D721Med (cell line): ENCODE measurements at regions not wholly inside any gene's neighbourhood (a gene's known extent, or its start where the extent isn't known, plus 50 kb on each side); places are given as distances from the start of the nearest gene placed in this dataset.

Experiments used
- DNase-seq: peaks from one replicate; pipeline ENCODE4 v3.0.0; 2011; ENCODE audit warnings: low spot score; ENCODE audit not compliant: insufficient read length
- FAIRE-seq: peaks from 2 replicates; lab custom pipeline; 2011; peaks lifted over from hg19 to GRCh38; lab: Jason Lieb, UNC
- TF ChIP-seq, protein P1 (sequence below): IDR thresholded peaks from 2 replicates; pipeline ENCODE4 v1.5.1; 2012; ENCODE audit warnings: mild to moderate bottlenecking, control low read depth; ENCODE audit not compliant: insufficient read depth; ENCODE audit errors: missing control alignments

DNA sequence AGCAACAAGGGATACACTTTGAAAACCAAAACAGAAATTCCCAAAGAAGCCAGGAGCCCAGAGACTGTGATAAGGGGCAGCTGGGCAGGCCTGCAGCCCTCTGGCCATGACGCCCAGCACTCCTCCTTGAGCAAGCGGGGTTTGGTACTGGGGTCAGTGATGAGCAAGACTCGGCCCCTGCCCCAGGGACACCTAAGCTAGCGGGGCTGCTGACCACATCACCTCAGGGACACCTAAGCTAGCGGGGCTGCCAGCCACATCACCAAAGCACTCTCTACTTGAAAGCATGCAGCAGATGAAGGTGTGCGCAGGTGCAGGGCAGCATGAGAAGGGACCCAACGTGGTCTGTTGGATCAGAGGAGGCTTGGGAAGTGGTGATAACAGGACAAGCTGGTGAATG is 108.0 kb upstream of the PPP2R2D start:
- TF ChIP-seq, protein P1, sequence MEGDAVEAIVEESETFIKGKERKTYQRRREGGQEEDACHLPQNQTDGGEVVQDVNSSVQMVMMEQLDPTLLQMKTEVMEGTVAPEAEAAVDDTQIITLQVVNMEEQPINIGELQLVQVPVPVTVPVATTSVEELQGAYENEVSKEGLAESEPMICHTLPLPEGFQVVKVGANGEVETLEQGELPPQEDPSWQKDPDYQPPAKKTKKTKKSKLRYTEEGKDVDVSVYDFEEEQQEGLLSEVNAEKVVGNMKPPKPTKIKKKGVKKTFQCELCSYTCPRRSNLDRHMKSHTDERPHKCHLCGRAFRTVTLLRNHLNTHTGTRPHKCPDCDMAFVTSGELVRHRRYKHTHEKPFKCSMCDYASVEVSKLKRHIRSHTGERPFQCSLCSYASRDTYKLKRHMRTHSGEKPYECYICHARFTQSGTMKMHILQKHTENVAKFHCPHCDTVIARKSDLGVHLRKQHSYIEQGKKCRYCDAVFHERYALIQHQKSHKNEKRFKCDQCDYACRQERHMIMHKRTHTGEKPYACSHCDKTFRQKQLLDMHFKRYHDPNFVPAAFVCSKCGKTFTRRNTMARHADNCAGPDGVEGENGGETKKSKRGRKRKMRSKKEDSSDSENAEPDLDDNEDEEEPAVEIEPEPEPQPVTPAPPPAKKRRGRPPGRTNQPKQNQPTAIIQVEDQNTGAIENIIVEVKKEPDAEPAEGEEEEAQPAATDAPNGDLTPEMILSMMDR: no peak
- DNase-seq: no peak
- no peak for FAIRE-seq

DNA sequence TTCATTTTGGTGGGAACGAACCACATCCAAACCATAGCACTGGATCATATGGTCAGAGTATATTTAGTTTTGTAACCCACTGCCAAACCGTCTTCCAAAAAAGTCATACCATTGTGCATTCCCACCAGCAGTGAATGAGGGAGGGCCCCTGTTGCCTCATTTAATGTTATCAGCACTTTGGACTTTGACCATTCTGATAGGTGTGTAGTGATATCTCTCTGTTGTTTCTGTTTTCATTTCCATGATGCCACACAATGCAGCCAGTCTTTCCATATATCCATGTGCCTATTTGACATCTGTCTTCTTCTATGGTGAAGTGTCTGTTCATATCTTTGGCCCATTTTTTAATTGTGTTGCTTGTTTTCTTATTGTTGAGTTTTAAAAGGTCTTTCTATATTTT is 105.0 kb upstream of the PPP2R2D start:
- FAIRE-seq (no peak), DNase-seq (no peak)
- TF ChIP-seq, protein P1: no peak

- TF ChIP-seq, protein P1: no peak
- no peak for FAIRE-seq
- no peak for DNase-seq
These were observed 103.2 kb upstream of the PPP2R2D start for GRCh38 chr10:131797626-131798025.

GRCh38 chr10:131799429-131799828 is 101.4 kb upstream of the PPP2R2D start:
- DNase-seq (no peak), FAIRE-seq (no peak)
- TF ChIP-seq, protein P1: no peak

DNA sequence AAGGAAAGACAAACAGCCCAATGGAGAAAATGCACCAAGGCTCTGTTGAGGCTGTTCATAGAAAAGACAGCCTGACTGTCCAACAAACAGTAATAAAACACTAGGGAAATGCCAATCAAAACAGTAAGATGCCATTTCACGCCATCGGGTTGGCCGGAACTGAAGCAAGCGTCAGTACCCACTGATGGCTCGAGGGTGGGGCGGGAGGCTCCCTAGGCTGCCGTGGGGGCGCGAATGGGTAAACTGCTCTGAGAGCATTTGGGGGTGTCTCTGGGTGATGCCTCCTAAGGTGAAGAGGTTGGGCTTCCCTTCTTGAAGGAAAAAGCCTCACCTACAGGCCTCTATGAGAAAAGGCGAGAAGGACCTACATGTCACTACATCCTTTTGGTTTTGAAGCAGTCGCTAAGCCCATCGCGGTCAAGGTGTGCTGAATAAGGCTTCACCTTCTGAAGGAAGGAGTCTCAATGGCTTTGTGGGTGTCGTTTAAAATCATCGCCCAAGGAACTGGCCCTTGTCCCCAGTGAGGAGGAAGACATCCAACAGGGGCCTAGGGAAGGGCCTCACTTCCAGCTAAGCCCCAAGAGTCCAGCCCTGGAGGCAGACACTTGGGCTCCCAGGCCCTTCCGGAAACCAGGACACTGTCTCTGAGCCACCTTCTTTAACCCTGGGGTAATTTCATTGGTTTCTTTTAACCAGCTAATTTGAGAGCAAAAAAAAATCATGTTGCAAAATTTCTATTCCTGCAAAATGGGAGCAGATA is 98.5 kb upstream of the PPP2R2D start:
- TF ChIP-seq, protein P1: no peak
- DNase-seq: no peak
- FAIRE-seq: no peak

GRCh38 chr10:131802996-131803395 is 97.8 kb upstream of the PPP2R2D start:
- TF ChIP-seq, protein P1: no peak
- no peak for DNase-seq
- no peak for FAIRE-seq

DNA sequence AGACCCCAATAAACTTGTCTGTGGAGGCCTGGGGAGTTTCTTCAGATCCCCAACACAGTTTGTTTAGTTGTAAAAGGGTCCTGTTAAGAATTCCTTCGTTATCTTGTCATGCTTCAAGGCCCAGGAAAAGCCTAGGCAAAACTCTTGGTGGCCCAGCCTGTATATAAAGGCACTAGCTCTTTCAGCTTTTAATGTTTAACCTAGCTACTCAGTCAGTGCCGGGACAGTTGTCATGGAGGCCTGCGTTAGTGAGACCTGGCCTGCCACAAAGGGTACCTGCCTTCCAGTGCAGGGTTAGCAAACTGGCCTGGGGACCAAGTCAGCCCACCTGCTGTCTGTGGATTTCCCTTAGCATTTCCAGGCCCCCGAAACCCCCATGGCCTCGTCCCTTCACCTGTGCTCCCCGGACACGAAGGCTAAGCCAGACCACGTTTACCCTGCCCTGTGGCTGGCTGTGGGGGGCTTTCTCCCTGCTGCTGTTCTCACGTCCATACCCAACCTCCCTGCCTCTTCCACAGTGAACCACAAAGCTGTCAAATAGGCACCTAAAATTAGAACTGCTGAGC is 96.9 kb upstream of the PPP2R2D start:
- FAIRE-seq (no peak), DNase-seq (no peak)
- TF ChIP-seq, protein P1: no peak
